ENCODE measurements at regions not wholly inside any gene's neighbourhood (a gene's known extent, or its start where the extent isn't known, plus 50 kb on each side); places are given as distances from the start of the nearest gene placed in this dataset.

- TF ChIP-seq CTCF (optimal IDR thresholded peaks at IDR 0.05 in 1 of 3, IDR thresholded peaks at IDR 0.05 in 1 of 3, conservative IDR thresholded peaks at IDR 0.05 in 1 of 3; ENCODE audit: extremely low read depth in 1 of 3, insufficient read depth in 2 of 3, low read length in 3 of 3) (no peak), EZH2 (IDR thresholded peaks at IDR 0.05; ENCODE audit: low read length) (no peak)
Measured at GRCh38 chr12:30126944-30127343, 343.2 kb upstream of the TMTC1 start.

Data from keratinocyte (primary cell).